Astrocyte (in vitro differentiated cells and primary cell): ENCODE measurements at regions not wholly inside any gene's neighbourhood (a gene's known extent, or its start where the extent isn't known, plus 50 kb on each side); places are given as distances from the start of the nearest gene placed in this dataset.
A peak's percentile ranks its signal among the peaks of the same experiment; 100 is the strongest.

Source experiments
- DNase-seq: peaks from one replicate; pipeline ENCODE4 v3.0.0-alpha.2; 2010; ENCODE audit warnings: low read depth
- FAIRE-seq: peaks from 2 replicates; lab custom pipeline; 2011; peaks lifted over from hg19 to GRCh38; lab: Jason Lieb, UNC
- H2AFZ ChIP-seq: 2 replicates; pipeline ENCODE4 v1.6.0; 2012; ENCODE audit warnings: low read depth, low read length, inconsistent platforms
- H3K27ac ChIP-seq: 2 replicates; pipeline ENCODE4 v1.5.1; 2011; ENCODE audit warnings: low read depth, low read length, inconsistent platforms
- H3K27me3 ChIP-seq: 2 replicates; pipeline ENCODE4 v1.6.0; 2011; ENCODE audit warnings: low read length, inconsistent platforms; ENCODE audit not compliant: insufficient read depth
- H3K36me3 ChIP-seq: 2 replicates; pipeline ENCODE4 v1.5.1; 2011; ENCODE audit warnings: low read length, inconsistent platforms; ENCODE audit not compliant: insufficient read depth
- H3K4me1 ChIP-seq: 2 replicates; pipeline ENCODE4 v1.5.1; 2011; ENCODE audit warnings: low read length, inconsistent platforms; ENCODE audit not compliant: insufficient read depth
- H3K4me2 ChIP-seq: 2 replicates; pipeline ENCODE4 v1.6.0; 2012; ENCODE audit warnings: low read length, inconsistent platforms
- H3K4me3 ChIP-seq: 2 replicates; pipeline ENCODE4 v1.5.1; 2011; ENCODE audit warnings: low read depth, mild to moderate bottlenecking, low read length, inconsistent platforms; ENCODE audit not compliant: insufficient read depth
- H3K79me2 ChIP-seq: 2 replicates; pipeline ENCODE4 v1.6.0; 2012; ENCODE audit warnings: mild to moderate bottlenecking, low read length, inconsistent platforms; ENCODE audit not compliant: insufficient read depth
- H3K9ac ChIP-seq: 2 replicates; pipeline ENCODE4 v1.6.0; 2012; ENCODE audit warnings: mild to moderate bottlenecking, low read length, inconsistent platforms
- H3K9me3 ChIP-seq: 2 replicates; pipeline ENCODE4 v1.5.1; 2012; ENCODE audit warnings: low read depth, mild to moderate bottlenecking, low read length, inconsistent platforms; ENCODE audit not compliant: insufficient read depth
- H4K20me1 ChIP-seq: 2 replicates; pipeline ENCODE4 v1.6.0; 2012; ENCODE audit warnings: low read length, inconsistent platforms; ENCODE audit not compliant: insufficient read depth
- H3K27ac Mint-ChIP-seq: one replicate; pipeline ENCODE4 v1.8.0; 2021; ENCODE audit warnings: mild to moderate bottlenecking, mixed read lengths; ENCODE audit not compliant: unreplicated experiment
- H3K27me3 Mint-ChIP-seq: one replicate; pipeline ENCODE4 v1.8.0; 2021; ENCODE audit warnings: low read depth, mixed read lengths; ENCODE audit not compliant: unreplicated experiment
- H3K36me3 Mint-ChIP-seq: one replicate; pipeline ENCODE4 v1.8.0; 2021; ENCODE audit warnings: low read depth, mixed read lengths; ENCODE audit not compliant: unreplicated experiment
- H3K4me1 Mint-ChIP-seq: one replicate; pipeline ENCODE4 v1.8.0; 2021; ENCODE audit warnings: low read depth, mixed read lengths; ENCODE audit not compliant: unreplicated experiment
- H3K4me3 Mint-ChIP-seq: one replicate; pipeline ENCODE4 v1.8.0; 2021; ENCODE audit warnings: mild to moderate bottlenecking, moderate library complexity, mixed read lengths; ENCODE audit not compliant: unreplicated experiment
- H3K9me3 Mint-ChIP-seq: one replicate; pipeline ENCODE4 v1.8.0; 2021; ENCODE audit warnings: mild to moderate bottlenecking, mixed read lengths; ENCODE audit not compliant: unreplicated experiment
- EZH2 ChIP-seq: IDR thresholded peaks from 2 replicates; pipeline ENCODE4 v1.6.1; 2012; ENCODE audit warnings: mild to moderate bottlenecking, low read length, inconsistent platforms; ENCODE audit not compliant: insufficient read depth
- TF ChIP-seq, protein P1 (sequence below): IDR thresholded peaks from 2 replicates; pipeline ENCODE4 v1.5.1; 2011; ENCODE audit warnings: low read depth, mild to moderate bottlenecking, inconsistent platforms, low read length, moderate library complexity; ENCODE audit not compliant: insufficient read depth

- no peak overlapping the region for H3K4me3 ChIP-seq
- H3K27me3 ChIP-seq: no peaks in the 10 kb centered on the region
- H2AFZ ChIP-seq: no peak overlapping the region
- H3K36me3 Mint-ChIP-seq: no peaks in the 10 kb centered on the region
- no peaks in the 10 kb centered on the region for H3K79me2 ChIP-seq
- H3K36me3 ChIP-seq: no peaks in the 10 kb centered on the region
- no peaks in the 10 kb centered on the region for H3K9me3 Mint-ChIP-seq
- FAIRE-seq (no peak), DNase-seq (no peak)
- H3K27me3 Mint-ChIP-seq: no peaks in the 10 kb centered on the region
- no peak overlapping the region for H3K27ac ChIP-seq
- H3K4me3 Mint-ChIP-seq: no peak overlapping the region
- H3K9me3 ChIP-seq: no peaks in the 10 kb centered on the region
- no peaks in the 10 kb centered on the region for H3K4me1 ChIP-seq
- no peak overlapping the region for H3K27ac Mint-ChIP-seq
- H4K20me1 ChIP-seq: no peaks in the 10 kb centered on the region
- no peak overlapping the region for H3K4me2 ChIP-seq
- peaks cover 17% of the 10 kb centered on the region for H3K4me1 Mint-ChIP-seq
- no peak overlapping the region for H3K9ac ChIP-seq
- TF ChIP-seq EZH2: no peak
- TF ChIP-seq, protein P1, sequence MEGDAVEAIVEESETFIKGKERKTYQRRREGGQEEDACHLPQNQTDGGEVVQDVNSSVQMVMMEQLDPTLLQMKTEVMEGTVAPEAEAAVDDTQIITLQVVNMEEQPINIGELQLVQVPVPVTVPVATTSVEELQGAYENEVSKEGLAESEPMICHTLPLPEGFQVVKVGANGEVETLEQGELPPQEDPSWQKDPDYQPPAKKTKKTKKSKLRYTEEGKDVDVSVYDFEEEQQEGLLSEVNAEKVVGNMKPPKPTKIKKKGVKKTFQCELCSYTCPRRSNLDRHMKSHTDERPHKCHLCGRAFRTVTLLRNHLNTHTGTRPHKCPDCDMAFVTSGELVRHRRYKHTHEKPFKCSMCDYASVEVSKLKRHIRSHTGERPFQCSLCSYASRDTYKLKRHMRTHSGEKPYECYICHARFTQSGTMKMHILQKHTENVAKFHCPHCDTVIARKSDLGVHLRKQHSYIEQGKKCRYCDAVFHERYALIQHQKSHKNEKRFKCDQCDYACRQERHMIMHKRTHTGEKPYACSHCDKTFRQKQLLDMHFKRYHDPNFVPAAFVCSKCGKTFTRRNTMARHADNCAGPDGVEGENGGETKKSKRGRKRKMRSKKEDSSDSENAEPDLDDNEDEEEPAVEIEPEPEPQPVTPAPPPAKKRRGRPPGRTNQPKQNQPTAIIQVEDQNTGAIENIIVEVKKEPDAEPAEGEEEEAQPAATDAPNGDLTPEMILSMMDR: no peak
Observed at GRCh38 chrX:30150196-30150895, 65.0 kb upstream of the MAGEB2 start.

DNA sequence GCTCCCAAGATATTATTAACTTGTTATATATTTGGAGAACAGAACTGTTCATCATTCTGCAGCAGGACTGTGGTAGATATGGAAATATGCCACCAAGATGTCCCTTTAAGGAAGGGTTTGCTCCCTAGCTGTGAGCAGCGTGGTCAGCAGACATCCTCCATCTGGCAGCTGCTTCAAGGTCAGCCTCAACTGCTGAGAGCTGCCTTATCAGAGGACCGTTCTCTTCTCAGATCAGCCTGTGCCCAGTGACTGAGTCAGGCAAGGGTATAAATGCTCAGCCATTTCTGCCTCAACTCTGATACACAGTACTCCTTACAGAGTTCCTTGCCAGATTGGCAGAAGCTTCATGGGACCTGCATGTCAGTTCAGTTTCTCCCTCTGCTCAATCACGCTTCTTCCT, 63.4 kb upstream of the MAGEB2 start:
- Histone ChIP-seq H3K4me2 (no peak overlapping the region), H3K4me3 (no peak overlapping the region), H2AFZ (no peak overlapping the region), H3K27ac (no peak overlapping the region), H3K79me2 (no peaks in the 10 kb centered on the region), H4K20me1 (no peaks in the 10 kb centered on the region), H3K27me3 (no peaks in the 10 kb centered on the region), H3K36me3 (no peaks in the 10 kb centered on the region), H3K9ac (no peak overlapping the region), H3K9me3 (no peaks in the 10 kb centered on the region), H3K4me1 (no peaks in the 10 kb centered on the region)
- Mint-ChIP-seq H3K4me1 (peaks cover 17% of the 10 kb centered on the region), H3K9me3 (no peaks in the 10 kb centered on the region), H3K4me3 (no peak overlapping the region), H3K27me3 (no peaks in the 10 kb centered on the region), H3K36me3 (no peaks in the 10 kb centered on the region), H3K27ac (no peak overlapping the region)
- FAIRE-seq: no peak
- DNase-seq: no peak
- TF ChIP-seq, protein P1: no peak
- TF ChIP-seq EZH2: no peak

- no peaks in the 10 kb centered on the region for H3K27me3 ChIP-seq
- H3K4me1 Mint-ChIP-seq: peaks cover 17% of the 10 kb centered on the region
- H3K9me3 ChIP-seq: no peaks in the 10 kb centered on the region
- no peaks in the 10 kb centered on the region for H3K9me3 Mint-ChIP-seq
- no peak overlapping the region for H3K9ac ChIP-seq
- H3K36me3 Mint-ChIP-seq: no peaks in the 10 kb centered on the region
- H3K4me3 ChIP-seq: no peak overlapping the region
- TF ChIP-seq, protein P1: no peak
- TF ChIP-seq EZH2: no peak
- no peak overlapping the region for H3K27ac Mint-ChIP-seq
- FAIRE-seq (peak; percentile 81), DNase-seq (no peak)
- H3K27me3 Mint-ChIP-seq: no peaks in the 10 kb centered on the region
- H3K4me1 ChIP-seq: no peaks in the 10 kb centered on the region
- H3K27ac ChIP-seq: no peak overlapping the region
- H4K20me1 ChIP-seq: no peaks in the 10 kb centered on the region
- H3K36me3 ChIP-seq: no peaks in the 10 kb centered on the region
- no peak overlapping the region for H3K4me2 ChIP-seq
- no peaks in the 10 kb centered on the region for H3K79me2 ChIP-seq
- no peak overlapping the region for H2AFZ ChIP-seq
- H3K4me3 Mint-ChIP-seq: no peak overlapping the region
Observed at GRCh38 chrX:30153175-30153880, 62.0 kb upstream of the MAGEB2 start.
